G401 (cell line): ENCODE measurements at regions not wholly inside any gene's neighbourhood (a gene's known extent, or its start where the extent isn't known, plus 50 kb on each side); places are given as distances from the start of the nearest gene placed in this dataset.

ENCODE experiments used
- DNase-seq: peaks from one replicate; pipeline ENCODE4 v3.0.0-alpha.2; 2015; ENCODE audit warnings: low spot score
- in situ Hi-C: cut with HindIII; loops from 2 replicates; pipeline ENCODE4 v1.10.0; 2016; ENCODE audit warnings: low sequenced_read_pairs, mixed read lengths

- in situ Hi-C loops = no loop called here
These were observed 208.2 kb upstream of the INHBA start for GRCh38 chr7:41910940-41911600.

GRCh38 chr7:41907444-41907843 is 204.6 kb upstream of the INHBA start:
- in situ Hi-C loops = no loop called here
- DNase-seq = no peak

More at GRCh38 chr7:41910940-41911600, 208.2 kb upstream of the INHBA start:
- no peak for DNase-seq

- DNase-seq = no peak
- in situ Hi-C loops = no loop called here
These were observed 197.6 kb upstream of the INHBA start for GRCh38 chr7:41900532-41900931.

GRCh38 chr7:41899823-41900433 is 197.0 kb upstream of the INHBA start:
- in situ Hi-C loops = no loop called here
- DNase-seq = no peak

GRCh38 chr7:41893656-41894055 is 190.8 kb upstream of the INHBA start:
- in situ Hi-C loops = no loop called here

GRCh38 chr7:41892356-41893100 is 189.6 kb upstream of the INHBA start:
- no peak for DNase-seq
- in situ Hi-C loops = no loop called here

More at GRCh38 chr7:41893656-41894055, 190.8 kb upstream of the INHBA start:
- no peak for DNase-seq

- no peak for DNase-seq
- in situ Hi-C loops = no loop called here
These were observed 189.1 kb upstream of the INHBA start for GRCh38 chr7:41891950-41892349.

- in situ Hi-C loops = no loop called here
- DNase-seq = no peak
These were observed 187.9 kb upstream of the INHBA start for GRCh38 chr7:41890631-41891274.

- in situ Hi-C loops = no loop called here
- no peak for DNase-seq
These were observed 186.6 kb upstream of the INHBA start for GRCh38 chr7:41889472-41889871.

- DNase-seq = no peak
These were observed 186.2 kb upstream of the INHBA start for GRCh38 chr7:41889040-41889439.

GRCh38 chr7:41887416-41887815 is 184.5 kb upstream of the INHBA start:
- DNase-seq = no peak
- in situ Hi-C loops = no loop called here

More at GRCh38 chr7:41889040-41889439, 186.2 kb upstream of the INHBA start:
- in situ Hi-C loops = no loop called here

GRCh38 chr7:41886901-41887311 is 184.0 kb upstream of the INHBA start:
- no peak for DNase-seq
- in situ Hi-C loops = no loop called here

- no peak for DNase-seq
- in situ Hi-C loops = no loop called here
These were observed 183.5 kb upstream of the INHBA start for GRCh38 chr7:41886262-41886900.

- in situ Hi-C loops = no loop called here
- DNase-seq = no peak
These were observed 182.9 kb upstream of the INHBA start for GRCh38 chr7:41885748-41886147.

GRCh38 chr7:41885078-41885477 is 182.2 kb upstream of the INHBA start:
- in situ Hi-C loops = no loop called here
- no peak for DNase-seq

GRCh38 chr7:41882745-41883420 is 180.0 kb upstream of the INHBA start:
- no peak for DNase-seq
- in situ Hi-C loops = no loop called here

GRCh38 chr7:41882256-41882655 is 179.4 kb upstream of the INHBA start:
- DNase-seq = peak; percentile 3
- in situ Hi-C loops = no loop called here

- no peak for DNase-seq
- in situ Hi-C loops = no loop called here
These were observed 178.6 kb upstream of the INHBA start for GRCh38 chr7:41881331-41882130.
